ENCODE measurements at regions not wholly inside any gene's neighbourhood (a gene's known extent, or its start where the extent isn't known, plus 50 kb on each side); places are given as distances from the start of the nearest gene placed in this dataset.

GRCh38 chrX:155666741-155667140 lies 54.0 kb upstream of the TMLHE start:
- dilution Hi-C loops (cut with MboI; ENCODE audit: extremely low pct_ligation_motif_present, low sequenced_read_pairs) = no loop called here
- Histone ChIP-seq H3K36me3 (ENCODE audit: control insufficient read depth in 2 of 2, extremely low read depth in 1 of 2, insufficient read depth in 2 of 2, low read length in 2 of 2) (no peaks in the 10 kb centered on the region), H3K4me3 (ENCODE audit: control insufficient read depth in 2 of 3, extremely low read depth in 1 of 3, insufficient read depth in 2 of 3, low read depth in 1 of 3, low read length in 3 of 3) (no peak overlapping the region)

More at GRCh38 chrX:155666741-155667140, 54.0 kb upstream of the TMLHE start:
- TF ChIP-seq, protein P1, sequence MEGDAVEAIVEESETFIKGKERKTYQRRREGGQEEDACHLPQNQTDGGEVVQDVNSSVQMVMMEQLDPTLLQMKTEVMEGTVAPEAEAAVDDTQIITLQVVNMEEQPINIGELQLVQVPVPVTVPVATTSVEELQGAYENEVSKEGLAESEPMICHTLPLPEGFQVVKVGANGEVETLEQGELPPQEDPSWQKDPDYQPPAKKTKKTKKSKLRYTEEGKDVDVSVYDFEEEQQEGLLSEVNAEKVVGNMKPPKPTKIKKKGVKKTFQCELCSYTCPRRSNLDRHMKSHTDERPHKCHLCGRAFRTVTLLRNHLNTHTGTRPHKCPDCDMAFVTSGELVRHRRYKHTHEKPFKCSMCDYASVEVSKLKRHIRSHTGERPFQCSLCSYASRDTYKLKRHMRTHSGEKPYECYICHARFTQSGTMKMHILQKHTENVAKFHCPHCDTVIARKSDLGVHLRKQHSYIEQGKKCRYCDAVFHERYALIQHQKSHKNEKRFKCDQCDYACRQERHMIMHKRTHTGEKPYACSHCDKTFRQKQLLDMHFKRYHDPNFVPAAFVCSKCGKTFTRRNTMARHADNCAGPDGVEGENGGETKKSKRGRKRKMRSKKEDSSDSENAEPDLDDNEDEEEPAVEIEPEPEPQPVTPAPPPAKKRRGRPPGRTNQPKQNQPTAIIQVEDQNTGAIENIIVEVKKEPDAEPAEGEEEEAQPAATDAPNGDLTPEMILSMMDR (optimal IDR thresholded peaks at IDR 0.05 in 1 of 3, IDR thresholded peaks at IDR 0.05 in 1 of 3, conservative IDR thresholded peaks at IDR 0.05 in 1 of 3; ENCODE audit: extremely low read depth in 1 of 3, insufficient read depth in 2 of 3, low read length in 3 of 3) = no peak
- no peak for TF ChIP-seq EZH2 (IDR thresholded peaks at IDR 0.05; ENCODE audit: low read length)
- H3K9ac ChIP-seq (ENCODE audit: control insufficient read depth, extremely low read depth, insufficient read depth, low read length) = no peak overlapping the region
- no peaks in the 10 kb centered on the region for H3K27me3 ChIP-seq (ENCODE audit: control insufficient read depth, extremely low read depth, insufficient read depth, low read length)
- H3K4me1 ChIP-seq (ENCODE audit: control insufficient read depth, extremely low read depth, insufficient read depth, low read length) = no peaks in the 10 kb centered on the region
- no peak overlapping the region for H3K4me2 ChIP-seq (ENCODE audit: control insufficient read depth, extremely low read depth, insufficient read depth, low read depth, low read length)
- no peak overlapping the region for H2AFZ ChIP-seq (ENCODE audit: control insufficient read depth, low read length)
- H3K9me1 ChIP-seq (ENCODE audit: control insufficient read depth, extremely low read depth, insufficient read depth, low read length) = no peaks in the 10 kb centered on the region
- no peaks in the 10 kb centered on the region for H3K9me3 ChIP-seq (ENCODE audit: control insufficient read depth, low read depth, low read length)
- H4K20me1 ChIP-seq (ENCODE audit: control insufficient read depth, extremely low read depth, insufficient read depth, low read length) = no peaks in the 10 kb centered on the region
- DNase-seq (ENCODE audit: low read depth, low spot score) = no peak
- H3K79me2 ChIP-seq (ENCODE audit: control insufficient read depth, insufficient read depth, low read length) = no peaks in the 10 kb centered on the region
- no peak for FAIRE-seq
- no peak overlapping the region for H3K27ac ChIP-seq (ENCODE audit: control insufficient read depth, insufficient read depth, low read length)
